ENCODE measurements at regions not wholly inside any gene's neighbourhood (a gene's known extent, or its start where the extent isn't known, plus 50 kb on each side); places are given as distances from the start of the nearest gene placed in this dataset.
"Not testable (repeated sequence)": the region's sequence is repeated elsewhere in the genome, so short reads cannot be mapped to it uniquely, and the experiment has no call there.

DNA sequence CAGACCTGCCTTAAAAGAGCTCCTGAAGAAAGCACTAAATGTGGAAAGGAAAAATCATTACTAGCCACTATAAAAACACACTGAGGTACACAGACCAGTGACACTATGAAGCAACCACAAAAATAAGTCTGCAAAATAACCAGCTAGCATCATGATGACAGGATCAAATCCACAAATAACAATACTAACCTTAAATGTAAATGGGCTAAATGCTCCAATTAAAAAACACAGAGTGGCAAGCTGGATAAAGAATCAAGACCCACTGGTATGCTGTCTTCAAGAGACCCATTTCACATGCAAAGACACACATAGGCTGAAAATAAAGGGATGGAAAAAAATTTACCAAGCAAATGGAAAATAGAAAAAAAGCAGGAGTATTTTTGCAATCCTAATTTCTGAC, 114.5 kb downstream of the MTHFS start:
- TF ChIP-seq, protein P1, sequence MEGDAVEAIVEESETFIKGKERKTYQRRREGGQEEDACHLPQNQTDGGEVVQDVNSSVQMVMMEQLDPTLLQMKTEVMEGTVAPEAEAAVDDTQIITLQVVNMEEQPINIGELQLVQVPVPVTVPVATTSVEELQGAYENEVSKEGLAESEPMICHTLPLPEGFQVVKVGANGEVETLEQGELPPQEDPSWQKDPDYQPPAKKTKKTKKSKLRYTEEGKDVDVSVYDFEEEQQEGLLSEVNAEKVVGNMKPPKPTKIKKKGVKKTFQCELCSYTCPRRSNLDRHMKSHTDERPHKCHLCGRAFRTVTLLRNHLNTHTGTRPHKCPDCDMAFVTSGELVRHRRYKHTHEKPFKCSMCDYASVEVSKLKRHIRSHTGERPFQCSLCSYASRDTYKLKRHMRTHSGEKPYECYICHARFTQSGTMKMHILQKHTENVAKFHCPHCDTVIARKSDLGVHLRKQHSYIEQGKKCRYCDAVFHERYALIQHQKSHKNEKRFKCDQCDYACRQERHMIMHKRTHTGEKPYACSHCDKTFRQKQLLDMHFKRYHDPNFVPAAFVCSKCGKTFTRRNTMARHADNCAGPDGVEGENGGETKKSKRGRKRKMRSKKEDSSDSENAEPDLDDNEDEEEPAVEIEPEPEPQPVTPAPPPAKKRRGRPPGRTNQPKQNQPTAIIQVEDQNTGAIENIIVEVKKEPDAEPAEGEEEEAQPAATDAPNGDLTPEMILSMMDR (IDR thresholded peaks at IDR 0.05), result not testable (repeated sequence)
- not testable (repeated sequence) for TF ChIP-seq POLR2A (IDR thresholded peaks at IDR 0.05)
